Tibial nerve (tissue), 4 donors: ENCODE measurements at regions not wholly inside any gene's neighbourhood (a gene's known extent, or its start where the extent isn't known, plus 50 kb on each side); places are given as distances from the start of the nearest gene placed in this dataset.

Experiments
- DNase-seq, 2 donors: peaks; one replicate each; pipeline ENCODE4 v3.0.0-alpha.2; 2019; ENCODE audit warnings: low spot score in 2 of 2
- H3K27ac ChIP-seq, 4 donors: fragments of 200-600 bp; sonication (generic) in 3 of 4; one replicate each; pipeline ENCODE4 v1.5.1; 2017 to 2019; ENCODE audit warnings: mild to moderate bottlenecking in 1 of 4
- H3K27me3 ChIP-seq, 2 donors: fragments of 200-600 bp; sonication (generic) in 1 of 2; one replicate each; pipeline versions ENCODE4 v1.5.1 to v1.6.0; 2017 to 2019
- H3K36me3 ChIP-seq, 3 donors: fragments of 200-600 bp; sonication (generic); one replicate each; pipeline ENCODE4 v1.5.1; 2018 to 2019
- H3K4me1 ChIP-seq, 4 donors: fragments of 200-600 bp; sonication (generic) in 3 of 4; one replicate each; pipeline ENCODE4 v1.5.1; 2017 to 2019
- H3K4me3 ChIP-seq, 4 donors: fragments of 200-600 bp; sonication (generic) in 3 of 4; one replicate each; pipeline ENCODE4 v1.5.1; 2017 to 2019; ENCODE audit warnings: mild to moderate bottlenecking in 1 of 4, moderate library complexity in 1 of 4
- H3K9me3 ChIP-seq, 4 donors: fragments of 200-600 bp; sonication (generic) in 3 of 4; one replicate each; pipeline ENCODE4 v1.5.1; 2017 to 2019
- EP300 ChIP-seq, 2 donors: sonication (generic); formaldehyde crosslinking; IDR thresholded peaks; one replicate each; pipeline ENCODE4 v1.6.1; 2017; ENCODE audit warnings: antibody characterized with exemption in 2 of 2, mild to moderate bottlenecking in 1 of 2
- POLR2A ChIP-seq, 2 donors: fragments of 450-650 bp; IDR thresholded peaks; one replicate each; pipeline ENCODE4 v1.6.1; 2017; ENCODE audit warnings: antibody characterized with exemption in 2 of 2, mild to moderate bottlenecking in 2 of 2, moderate library complexity in 2 of 2
- WGBS, 2 donors: methylation state at CpG; one replicate each; pipeline ENCODE4 v1.1.5; 2018; 5-methylcytosine and 5-hydroxymethylcytosine counted together
- TF ChIP-seq, protein P1 (sequence below), 5 experiments: fragments of 200-600 bp in 3 of 5; fragments of 450-650 bp in 2 of 5; sonication (generic) in 3 of 5; IDR thresholded peaks; one replicate each; pipeline ENCODE4 v1.5.1; 2016 to 2019; ENCODE audit warnings: antibody characterized with exemption in 5 of 5, mild to moderate bottlenecking in 3 of 5, moderate library complexity in 2 of 5

- no peaks in the 10 kb centered on the region for H3K36me3 ChIP-seq
- no peak overlapping the region for H3K4me3 ChIP-seq
- no peaks in the 10 kb centered on the region for H3K27me3 ChIP-seq
- H3K27ac ChIP-seq, result no peak overlapping the region
- no peaks in the 10 kb centered on the region for H3K4me1 ChIP-seq
- DNase-seq, result no peak
- 86 to 88% methylated on average over 7 of the region's 7 CpGs for WGBS, 2 donors
- no peaks in the 10 kb centered on the region for H3K9me3 ChIP-seq
- TF ChIP-seq POLR2A (IDR thresholded peaks at IDR 0.05), result no peak
- TF ChIP-seq EP300 (IDR thresholded peaks at IDR 0.05), result no peak
- TF ChIP-seq, protein P1, sequence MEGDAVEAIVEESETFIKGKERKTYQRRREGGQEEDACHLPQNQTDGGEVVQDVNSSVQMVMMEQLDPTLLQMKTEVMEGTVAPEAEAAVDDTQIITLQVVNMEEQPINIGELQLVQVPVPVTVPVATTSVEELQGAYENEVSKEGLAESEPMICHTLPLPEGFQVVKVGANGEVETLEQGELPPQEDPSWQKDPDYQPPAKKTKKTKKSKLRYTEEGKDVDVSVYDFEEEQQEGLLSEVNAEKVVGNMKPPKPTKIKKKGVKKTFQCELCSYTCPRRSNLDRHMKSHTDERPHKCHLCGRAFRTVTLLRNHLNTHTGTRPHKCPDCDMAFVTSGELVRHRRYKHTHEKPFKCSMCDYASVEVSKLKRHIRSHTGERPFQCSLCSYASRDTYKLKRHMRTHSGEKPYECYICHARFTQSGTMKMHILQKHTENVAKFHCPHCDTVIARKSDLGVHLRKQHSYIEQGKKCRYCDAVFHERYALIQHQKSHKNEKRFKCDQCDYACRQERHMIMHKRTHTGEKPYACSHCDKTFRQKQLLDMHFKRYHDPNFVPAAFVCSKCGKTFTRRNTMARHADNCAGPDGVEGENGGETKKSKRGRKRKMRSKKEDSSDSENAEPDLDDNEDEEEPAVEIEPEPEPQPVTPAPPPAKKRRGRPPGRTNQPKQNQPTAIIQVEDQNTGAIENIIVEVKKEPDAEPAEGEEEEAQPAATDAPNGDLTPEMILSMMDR (IDR thresholded peaks at IDR 0.05), result no peak
Measured at GRCh38 chr17:68658999-68659780, 58.0 kb upstream of the FAM20A start.

DNA sequence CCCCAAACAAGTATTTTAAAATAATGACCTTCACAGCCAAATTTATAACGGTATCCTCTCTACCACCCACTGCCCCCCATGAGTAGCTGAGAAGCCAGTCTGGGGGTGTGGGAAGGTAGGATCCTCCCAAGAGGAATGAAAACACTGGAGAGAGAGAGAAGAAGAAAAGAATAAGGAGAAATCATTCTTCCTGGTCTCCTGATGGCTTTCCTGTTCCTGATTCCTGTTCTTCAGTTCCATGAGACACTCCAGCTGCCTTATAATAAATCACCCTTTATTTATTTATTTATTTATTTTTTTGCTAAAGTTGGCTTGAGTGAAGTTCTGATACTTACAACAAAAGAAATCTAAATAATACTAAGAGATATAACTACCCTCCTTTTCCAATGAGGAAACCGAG is 56.4 kb upstream of the FAM20A start:
- no peak overlapping the region for H3K4me3 ChIP-seq
- no peak overlapping the region for H3K27ac ChIP-seq

DNA sequence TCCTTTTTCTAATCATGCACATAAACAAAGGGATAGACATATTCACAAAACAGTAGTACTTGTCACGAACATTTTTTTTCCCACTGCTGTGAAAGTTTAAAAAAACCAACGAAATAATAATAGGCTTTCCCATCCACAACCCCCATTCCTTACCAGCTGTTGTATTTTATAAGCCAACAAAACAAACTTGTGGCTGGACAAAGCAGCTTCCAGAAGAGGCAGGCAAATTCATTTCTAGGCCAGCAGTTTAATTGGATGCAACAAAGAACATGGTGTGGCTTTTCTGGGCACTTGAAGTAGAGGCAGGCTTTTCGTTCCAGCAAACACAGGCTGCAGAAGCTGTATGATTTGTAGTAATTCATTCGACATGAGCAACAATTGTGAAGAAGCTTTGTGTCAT is 56.0 kb upstream of the FAM20A start:
- Histone ChIP-seq H3K36me3 (no peaks in the 10 kb centered on the region), H3K27ac (no peak overlapping the region), H3K4me1 (no peaks in the 10 kb centered on the region), H3K27me3 (no peaks in the 10 kb centered on the region), H3K9me3 (no peaks in the 10 kb centered on the region), H3K4me3 (no peak overlapping the region)
- WGBS, 2 donors, result 50 to 51% methylated on average over 4 of the region's 4 CpGs
- TF ChIP-seq, protein P1 (IDR thresholded peaks at IDR 0.05), result no peak
- no peak for TF ChIP-seq POLR2A (IDR thresholded peaks at IDR 0.05)
- TF ChIP-seq EP300 (IDR thresholded peaks at IDR 0.05), result no peak
- no peak for DNase-seq

More for the DNA sequence above, 56.4 kb upstream of the FAM20A start:
- WGBS, 2 donors, result 47 to 55% methylated on average over 2 of the region's 2 CpGs
- no peak for TF ChIP-seq POLR2A (IDR thresholded peaks at IDR 0.05)
- TF ChIP-seq, protein P1 (IDR thresholded peaks at IDR 0.05), result no peak
- no peak for TF ChIP-seq EP300 (IDR thresholded peaks at IDR 0.05)
- no peak for DNase-seq
- H3K27me3 ChIP-seq, result no peaks in the 10 kb centered on the region
- no peaks in the 10 kb centered on the region for H3K9me3 ChIP-seq
- no peaks in the 10 kb centered on the region for H3K36me3 ChIP-seq
- no peaks in the 10 kb centered on the region for H3K4me1 ChIP-seq

DNA sequence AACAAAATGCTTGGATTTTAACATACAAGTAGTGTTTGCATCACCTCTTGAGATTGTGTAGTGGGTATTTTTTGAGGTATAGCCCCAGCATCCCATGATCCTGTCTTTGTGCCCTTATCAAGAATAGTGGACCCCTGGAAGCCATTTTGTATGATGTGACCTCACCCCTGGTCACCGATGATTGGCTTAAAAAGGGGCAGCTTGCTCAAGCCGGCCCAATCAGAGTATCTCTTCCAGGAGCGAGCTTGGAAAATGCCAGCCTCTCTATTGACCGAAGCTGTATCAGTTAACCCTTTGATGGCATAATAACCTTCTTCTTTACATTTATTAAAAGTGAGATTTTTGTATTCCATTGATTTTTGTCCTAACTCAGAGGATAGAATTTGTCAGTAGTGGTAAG is 55.5 kb upstream of the FAM20A start:
- Histone ChIP-seq H3K4me1 (no peaks in the 10 kb centered on the region), H3K36me3 (no peaks in the 10 kb centered on the region), H3K9me3 (no peaks in the 10 kb centered on the region), H3K4me3 (no peak overlapping the region), H3K27ac (no peak overlapping the region), H3K27me3 (no peaks in the 10 kb centered on the region)
- WGBS, 2 donors, result 57 to 71% methylated on average over 4 of the region's 4 CpGs
- no peak for DNase-seq
- TF ChIP-seq POLR2A (IDR thresholded peaks at IDR 0.05) (no peak), EP300 (IDR thresholded peaks at IDR 0.05) (no peak)
- TF ChIP-seq, protein P1 (IDR thresholded peaks at IDR 0.05), result no peak
